Stomach (tissue), 4 donors: ENCODE measurements at regions not wholly inside any gene's neighbourhood (a gene's known extent, or its start where the extent isn't known, plus 50 kb on each side); places are given as distances from the start of the nearest gene placed in this dataset.

Source experiments
- CTCF ChIP-seq, 7 experiments: fragments of 450-650 bp in 4 of 7; fragments of 200-600 bp in 3 of 7; sonication (generic) in 3 of 7; IDR thresholded peaks; one replicate each; pipeline ENCODE4 v1.5.1; 2016 to 2019; ENCODE audit warnings: antibody characterized with exemption in 7 of 7, control low read depth in 2 of 7, mild to moderate bottlenecking in 1 of 7
- POLR2AphosphoS5 ChIP-seq, 3 donors: sonication (generic); formaldehyde crosslinking; IDR thresholded peaks; one replicate each; pipeline ENCODE4 v1.6.1; 2016; ENCODE audit warnings: antibody characterized with exemption in 3 of 3

- no peak for TF ChIP-seq CTCF (IDR thresholded peaks at IDR 0.05)
- no peak for TF ChIP-seq POLR2AphosphoS5 (IDR thresholded peaks at IDR 0.05)
These were observed 138.4 kb downstream of the CRYBB2 start for GRCh38 chr22:25357606-25358420.
